Left ventricle myocardium inferior (tissue), 1 donor: ENCODE measurements at regions not wholly inside any gene's neighbourhood (a gene's known extent, or its start where the extent isn't known, plus 50 kb on each side); places are given as distances from the start of the nearest gene placed in this dataset.

ENCODE experiments used
- DNase-seq: peaks from one replicate; pipeline ENCODE4 v3.0.0-alpha.2; 2020
- H3K27ac ChIP-seq: fragments of 200-600 bp; replicated peaks from 2 replicates; pipeline ENCODE4 v1.8.0; 2021
- H3K27me3 ChIP-seq: fragments of 200-600 bp; 2 replicates; pipeline ENCODE4 v1.8.0; 2021; ENCODE audit warnings: low read depth
- H3K36me3 ChIP-seq: fragments of 200-600 bp; 2 replicates; pipeline ENCODE4 v1.8.0; 2021
- H3K4me1 ChIP-seq: fragments of 200-600 bp; 2 replicates; pipeline ENCODE4 v1.8.0; 2021
- H3K4me3 ChIP-seq: fragments of 200-600 bp; 2 replicates; pipeline ENCODE4 v1.8.0; 2021; ENCODE audit warnings: mild to moderate bottlenecking, moderate library complexity
- H3K9me3 ChIP-seq: fragments of 200-600 bp; replicated peaks from 2 replicates; pipeline ENCODE4 v1.8.0; 2021
- intact Hi-C: fragments of 100-400 bp; cut with micrococcal nuclease; formaldehyde crosslinking; loops from one replicate; pipeline ENCODE4 v1.11.0; 2022
- TF ChIP-seq, protein P1 (sequence below): fragments of 200-600 bp; IDR thresholded peaks from 2 replicates; pipeline ENCODE4 v1.8.0; 2021; ENCODE audit warnings: antibody characterized with exemption, mild to moderate bottlenecking, borderline replicate concordance
- donor health status: DM: no; HTN: yes; CAD: no; lungs with severe emphysema.

DNA sequence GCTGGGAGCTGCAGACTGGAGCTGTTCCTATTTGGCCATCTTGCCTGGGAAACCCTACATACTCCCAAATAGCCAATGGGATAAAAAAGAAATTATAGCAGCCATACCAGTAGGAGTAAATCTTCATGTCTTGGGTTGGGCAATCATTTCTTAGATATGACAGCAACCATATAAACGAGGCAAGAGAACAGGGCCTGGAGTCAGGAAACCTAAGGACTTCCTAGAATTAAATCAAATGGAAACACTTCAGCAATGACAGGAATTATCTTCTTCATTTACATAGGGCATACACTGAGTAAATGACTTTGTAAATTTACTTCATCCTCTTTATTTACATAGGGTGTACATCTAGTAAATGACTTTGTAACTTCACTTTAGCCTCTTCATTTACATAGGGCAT lies 286.6 kb upstream of the POGK start:
- Histone ChIP-seq H3K9me3 (peaks cover 32% of the 10 kb centered on the region), H3K4me1 (no peaks in the 10 kb centered on the region), H3K4me3 (no peak overlapping the region), H3K27me3 (no peaks in the 10 kb centered on the region), H3K36me3 (no peaks in the 10 kb centered on the region), H3K27ac (no peak overlapping the region)
- DNase-seq: no peak
- intact Hi-C loops: no loop called here
- TF ChIP-seq, protein P1, sequence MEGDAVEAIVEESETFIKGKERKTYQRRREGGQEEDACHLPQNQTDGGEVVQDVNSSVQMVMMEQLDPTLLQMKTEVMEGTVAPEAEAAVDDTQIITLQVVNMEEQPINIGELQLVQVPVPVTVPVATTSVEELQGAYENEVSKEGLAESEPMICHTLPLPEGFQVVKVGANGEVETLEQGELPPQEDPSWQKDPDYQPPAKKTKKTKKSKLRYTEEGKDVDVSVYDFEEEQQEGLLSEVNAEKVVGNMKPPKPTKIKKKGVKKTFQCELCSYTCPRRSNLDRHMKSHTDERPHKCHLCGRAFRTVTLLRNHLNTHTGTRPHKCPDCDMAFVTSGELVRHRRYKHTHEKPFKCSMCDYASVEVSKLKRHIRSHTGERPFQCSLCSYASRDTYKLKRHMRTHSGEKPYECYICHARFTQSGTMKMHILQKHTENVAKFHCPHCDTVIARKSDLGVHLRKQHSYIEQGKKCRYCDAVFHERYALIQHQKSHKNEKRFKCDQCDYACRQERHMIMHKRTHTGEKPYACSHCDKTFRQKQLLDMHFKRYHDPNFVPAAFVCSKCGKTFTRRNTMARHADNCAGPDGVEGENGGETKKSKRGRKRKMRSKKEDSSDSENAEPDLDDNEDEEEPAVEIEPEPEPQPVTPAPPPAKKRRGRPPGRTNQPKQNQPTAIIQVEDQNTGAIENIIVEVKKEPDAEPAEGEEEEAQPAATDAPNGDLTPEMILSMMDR: no peak

DNA sequence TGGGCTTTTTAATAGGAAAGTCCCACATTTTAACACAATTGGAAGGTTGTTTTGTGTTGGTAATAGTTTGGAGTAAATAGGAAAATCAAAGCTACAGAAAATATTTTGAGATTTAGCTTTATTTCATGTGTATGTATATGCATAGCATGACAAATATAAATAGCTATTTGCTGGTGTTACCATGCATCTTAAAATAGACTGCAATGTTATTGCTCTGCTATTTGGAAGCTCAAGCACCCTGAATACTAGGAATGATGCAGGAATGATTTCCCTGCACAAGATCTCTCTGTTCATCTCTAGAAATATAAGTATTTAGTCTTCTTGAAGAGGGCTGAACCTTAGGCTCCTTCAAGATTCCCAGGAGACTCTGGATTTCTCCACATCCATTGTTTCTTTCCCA lies 268.3 kb upstream of the POGK start:
- Histone ChIP-seq H3K27me3 (no peaks in the 10 kb centered on the region), H3K9me3 (no peaks in the 10 kb centered on the region), H3K4me3 (no peak overlapping the region), H3K36me3 (no peaks in the 10 kb centered on the region), H3K4me1 (peaks cover 6% of the 10 kb centered on the region), H3K27ac (no peak overlapping the region)
- TF ChIP-seq, protein P1: no peak
- DNase-seq: no peak
- intact Hi-C loops: no loop called here

DNA sequence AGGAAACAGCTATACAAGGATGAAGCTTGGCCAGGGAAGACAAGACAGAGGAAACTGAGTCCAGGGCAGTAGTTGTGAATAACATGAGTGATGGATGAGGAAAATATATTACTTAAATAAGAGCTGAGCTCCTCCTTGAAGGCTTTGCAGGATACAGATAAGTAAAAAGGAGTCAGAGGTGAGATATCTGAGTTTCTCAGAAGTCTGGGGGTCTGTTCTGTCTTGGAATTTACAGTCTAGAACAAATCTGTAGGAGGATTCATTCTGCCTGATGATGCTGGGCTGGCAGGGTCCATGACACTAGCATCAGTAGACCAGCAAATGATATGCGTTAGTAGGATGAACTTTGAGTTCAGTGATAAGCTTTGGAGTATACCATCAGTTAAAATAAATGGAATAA lies 266.1 kb upstream of the POGK start:
- H3K4me1 ChIP-seq: peaks cover 6% of the 10 kb centered on the region
- DNase-seq: no peak
- H3K4me3 ChIP-seq: no peak overlapping the region
- no peaks in the 10 kb centered on the region for H3K9me3 ChIP-seq
- H3K27me3 ChIP-seq: no peaks in the 10 kb centered on the region
- no peak overlapping the region for H3K27ac ChIP-seq
- TF ChIP-seq, protein P1: no peak
- intact Hi-C loops: no loop called here
- no peaks in the 10 kb centered on the region for H3K36me3 ChIP-seq

DNA sequence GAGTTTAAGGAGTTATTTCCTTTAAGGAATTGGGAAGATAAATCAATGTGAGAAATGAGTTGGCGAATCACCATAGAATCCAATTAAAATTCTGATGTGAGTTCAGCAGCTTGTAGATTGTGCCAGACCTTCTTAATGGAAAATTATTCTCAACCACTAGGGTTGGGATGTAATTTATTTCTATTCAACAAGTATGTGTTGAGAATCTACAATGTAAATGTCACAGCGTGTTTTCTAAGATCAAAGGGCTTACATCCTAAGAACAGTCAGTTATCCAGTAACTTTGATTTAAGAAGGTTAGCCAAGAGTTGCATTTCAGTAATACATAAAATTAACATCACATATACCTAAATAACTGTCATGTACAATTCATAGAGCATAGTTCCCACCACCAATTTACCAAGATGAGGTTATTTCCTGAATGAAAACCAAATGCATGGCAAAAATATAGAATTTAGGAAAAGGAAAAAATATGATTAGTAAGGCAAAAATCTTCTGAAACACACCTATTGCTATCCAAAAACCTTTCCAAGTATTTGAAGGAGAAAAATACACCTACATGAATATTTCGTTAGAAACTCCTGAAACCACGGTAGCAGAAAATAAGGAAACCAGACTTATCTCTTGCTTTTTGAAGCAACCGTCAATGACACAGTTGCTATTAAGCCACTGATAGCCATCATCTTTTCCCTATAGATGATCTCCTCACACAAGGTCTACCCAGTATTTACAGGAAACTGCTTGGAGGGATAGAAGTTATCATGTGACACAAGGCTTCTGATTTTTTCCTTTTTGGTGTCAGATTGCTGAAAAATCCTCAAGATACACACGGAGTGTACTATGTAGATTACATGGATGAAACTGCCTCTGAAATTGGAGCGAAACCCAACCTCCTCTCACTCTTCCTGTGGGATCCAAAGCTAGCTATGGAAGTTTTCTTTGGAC lies 259.4 kb upstream of the POGK start:
- TF ChIP-seq, protein P1: no peak
- no peak for DNase-seq
- Histone ChIP-seq H3K36me3 (no peaks in the 10 kb centered on the region), H3K27ac (no peak overlapping the region), H3K4me3 (no peak overlapping the region), H3K27me3 (no peaks in the 10 kb centered on the region), H3K4me1 (peaks cover 7% of the 10 kb centered on the region), H3K9me3 (no peaks in the 10 kb centered on the region)
- intact Hi-C loops: no loop called here

DNA sequence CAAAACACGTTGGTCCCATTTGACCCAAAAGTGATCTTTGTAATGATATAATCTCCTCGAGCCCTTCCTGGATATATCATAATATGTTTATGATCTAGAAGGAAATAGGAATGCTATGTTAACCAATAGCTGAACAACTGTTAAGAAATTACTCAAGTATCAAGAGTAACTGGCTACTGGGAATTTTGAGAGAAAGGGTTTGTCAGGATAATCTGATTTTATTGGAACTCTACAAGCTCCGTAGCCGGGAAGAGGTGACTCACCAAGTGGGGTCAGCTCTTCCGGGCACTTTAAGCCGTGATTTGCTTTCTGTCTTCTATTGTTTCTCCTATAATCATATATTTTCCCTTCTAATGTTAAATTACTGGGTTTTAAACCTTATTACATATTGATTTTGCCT lies 250.5 kb upstream of the POGK start:
- DNase-seq: no peak
- no peaks in the 10 kb centered on the region for H3K9me3 ChIP-seq
- H3K27me3 ChIP-seq: no peaks in the 10 kb centered on the region
- intact Hi-C loops: no loop called here
- peaks cover 7% of the 10 kb centered on the region for H3K4me1 ChIP-seq
- TF ChIP-seq, protein P1: no peak
- no peak overlapping the region for H3K4me3 ChIP-seq
- no peak overlapping the region for H3K27ac ChIP-seq
- no peaks in the 10 kb centered on the region for H3K36me3 ChIP-seq
